Type B pancreatic cell (in vitro differentiated cells): ENCODE measurements at regions not wholly inside any gene's neighbourhood (a gene's known extent, or its start where the extent isn't known, plus 50 kb on each side); places are given as distances from the start of the nearest gene placed in this dataset.

ENCODE experiments used
- DNase-seq: peaks from one replicate; pipeline ENCODE4 v3.0.0; 2021; ENCODE audit warnings: mixed read lengths; ENCODE audit not compliant: unreplicated experiment; ENCODE audit errors: extremely low spot score
- H3K27ac Mint-ChIP-seq: 2 replicates; pipeline ENCODE4 v1.8.0; 2021; ENCODE audit warnings: mild to moderate bottlenecking, mixed read lengths
- H3K27me3 Mint-ChIP-seq: 2 replicates; pipeline ENCODE4 v1.8.0; 2021; ENCODE audit warnings: mixed read lengths
- H3K36me3 Mint-ChIP-seq: 2 replicates; pipeline ENCODE4 v1.8.0; 2021; ENCODE audit warnings: mixed read lengths
- H3K4me1 Mint-ChIP-seq: one replicate; pipeline ENCODE4 v1.8.0; 2021; ENCODE audit warnings: mixed read lengths; ENCODE audit not compliant: unreplicated experiment
- H3K4me3 Mint-ChIP-seq: 2 replicates; pipeline ENCODE4 v1.8.0; 2021; ENCODE audit warnings: mild to moderate bottlenecking, mixed read lengths
- H3K9me3 Mint-ChIP-seq: 2 replicates; pipeline ENCODE4 v1.8.0; 2021; ENCODE audit warnings: mixed read lengths
- CTCF ChIP-seq: fragments of 200-600 bp; sonication (generic); conservative IDR thresholded peaks from 2 replicates; pipeline ENCODE4 v1.5.0; 2021; ENCODE audit warnings: antibody characterized with exemption, mild to moderate bottlenecking

DNA sequence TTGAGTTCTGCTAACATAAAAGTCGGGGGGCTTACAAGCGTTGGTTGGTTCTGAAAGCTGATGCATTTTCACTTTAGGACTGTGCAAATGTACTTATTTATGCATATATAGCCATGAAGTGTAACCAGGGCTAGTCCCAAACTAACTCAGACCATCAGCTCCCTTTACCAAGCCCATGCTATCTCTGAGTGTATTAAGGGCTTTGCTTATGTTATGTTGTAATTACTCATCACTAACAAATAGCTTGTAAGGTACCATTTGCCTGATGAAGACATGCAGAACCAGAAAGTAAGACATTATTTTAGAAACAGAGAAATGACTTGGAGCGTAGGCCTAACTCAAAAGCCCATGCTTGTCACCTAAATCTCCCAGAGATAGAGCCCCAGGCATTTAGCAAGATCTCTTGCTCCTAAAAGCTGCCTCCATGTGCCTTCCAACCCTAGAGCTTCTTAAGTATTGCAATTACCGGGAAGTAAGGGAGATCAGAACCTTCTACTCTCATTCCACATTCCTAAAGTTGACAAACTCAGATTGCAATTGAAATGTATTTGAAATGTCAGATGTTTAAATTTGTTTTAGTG is 362.9 kb upstream of the RBMS3 start:
- no peak for TF ChIP-seq CTCF
- no peak for DNase-seq
- Mint-ChIP-seq H3K36me3 (no peaks in the 10 kb centered on the region), H3K4me3 (no peak overlapping the region), H3K4me1 (peaks cover 11% of the 10 kb centered on the region), H3K27ac (no peak overlapping the region), H3K27me3 (no peaks in the 10 kb centered on the region), H3K9me3 (no peaks in the 10 kb centered on the region)

- no peak for DNase-seq
- Mint-ChIP-seq H3K4me1 (no peaks in the 10 kb centered on the region), H3K36me3 (no peaks in the 10 kb centered on the region), H3K27ac (no peak overlapping the region), H3K27me3 (no peaks in the 10 kb centered on the region), H3K4me3 (no peak overlapping the region), H3K9me3 (no peaks in the 10 kb centered on the region)
- TF ChIP-seq CTCF = no peak
These were observed 358.5 kb upstream of the RBMS3 start for GRCh38 chr3:28922376-28922775.

DNA sequence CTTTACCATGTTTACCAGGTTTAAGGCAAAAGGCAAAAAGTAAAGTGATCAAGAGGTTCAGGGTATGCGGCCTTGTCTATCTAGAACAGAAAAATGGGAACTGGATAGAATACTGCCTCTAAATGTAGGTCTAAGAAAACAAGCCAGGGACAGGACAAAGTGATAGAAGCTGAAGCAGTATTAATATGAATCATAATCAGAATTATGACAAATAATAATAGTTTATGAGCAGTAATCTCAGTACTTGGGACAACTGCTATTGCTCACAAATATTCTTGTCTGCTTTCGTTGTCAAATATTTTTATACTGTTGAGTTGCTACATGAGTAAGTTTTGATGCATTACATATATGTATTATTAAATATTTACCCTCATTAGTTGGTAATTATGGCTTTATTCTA is 356.9 kb upstream of the RBMS3 start:
- no peak for DNase-seq
- Mint-ChIP-seq H3K4me1 (no peaks in the 10 kb centered on the region), H3K36me3 (no peaks in the 10 kb centered on the region), H3K9me3 (no peaks in the 10 kb centered on the region), H3K27ac (no peak overlapping the region), H3K4me3 (no peak overlapping the region), H3K27me3 (no peaks in the 10 kb centered on the region)
- TF ChIP-seq CTCF = no peak

- no peaks in the 10 kb centered on the region for H3K9me3 Mint-ChIP-seq
- H3K27me3 Mint-ChIP-seq = no peaks in the 10 kb centered on the region
- no peaks in the 10 kb centered on the region for H3K36me3 Mint-ChIP-seq
- TF ChIP-seq CTCF = no peak
- H3K4me1 Mint-ChIP-seq = no peaks in the 10 kb centered on the region
- no peak overlapping the region for H3K27ac Mint-ChIP-seq
- H3K4me3 Mint-ChIP-seq = no peak overlapping the region
- DNase-seq = no peak
These were observed 356.0 kb upstream of the RBMS3 start for GRCh38 chr3:28924744-28925360.

- H3K4me1 Mint-ChIP-seq = peaks cover 6% of the 10 kb centered on the region
- H3K27ac Mint-ChIP-seq = no peak overlapping the region
- no peaks in the 10 kb centered on the region for H3K27me3 Mint-ChIP-seq
- no peak for DNase-seq
- H3K36me3 Mint-ChIP-seq = no peaks in the 10 kb centered on the region
- no peak overlapping the region for H3K4me3 Mint-ChIP-seq
- TF ChIP-seq CTCF = no peak
- H3K9me3 Mint-ChIP-seq = no peaks in the 10 kb centered on the region
These were observed 347.5 kb upstream of the RBMS3 start for GRCh38 chr3:28933337-28933736.
